Heart left ventricle (tissue), 16 donors: ENCODE measurements at regions not wholly inside any gene's neighbourhood (a gene's known extent, or its start where the extent isn't known, plus 50 kb on each side); places are given as distances from the start of the nearest gene placed in this dataset.

Experiments
- ATAC-seq, 4 donors: fragments of 200-7000 bp; cut with Tn5 transposase; one replicate each; pipeline ENCODE4 v1.9.1; 2020 to 2022; ENCODE audit warnings: moderate library complexity in 4 of 4, mild to moderate bottlenecking in 3 of 4, moderate number of reproducible peaks in 1 of 4
- DNase-seq, 5 donors: peaks; one replicate each; pipeline ENCODE4 v3.0.0-alpha.2; 2020
- H3K27ac ChIP-seq, 12 donors: fragments of 200-600 bp; sonication (generic) in 4 of 12; one replicate each; pipeline versions ENCODE4 v1.5.0 to v1.8.0; 2016 to 2022; ENCODE audit warnings: mild to moderate bottlenecking in 2 of 12
- H3K27me3 ChIP-seq, 9 donors: fragments of 200-600 bp; sonication (generic) in 2 of 9; one replicate each; pipeline versions ENCODE4 v1.5.1 to v1.8.0; 2016 to 2022; ENCODE audit warnings: mild to moderate bottlenecking in 3 of 9
- H3K36me3 ChIP-seq, 9 donors: fragments of 200-600 bp; sonication (generic) in 2 of 9; one replicate each; pipeline versions ENCODE4 v1.5.0 to v1.8.0; 2018 to 2022; ENCODE audit warnings: mild to moderate bottlenecking in 2 of 9
- H3K4me1 ChIP-seq, 12 donors: fragments of 200-600 bp; sonication (generic) in 4 of 12; one replicate each; pipeline versions ENCODE4 v1.5.0 to v1.8.0; 2016 to 2022; ENCODE audit warnings: mild to moderate bottlenecking in 3 of 12
- H3K4me3 ChIP-seq, 12 donors: fragments of 200-600 bp; sonication (generic) in 4 of 12; one replicate each; pipeline versions ENCODE4 v1.5.0 to v1.8.0; 2017 to 2022; ENCODE audit warnings: mild to moderate bottlenecking in 9 of 12, moderate library complexity in 4 of 12
- H3K9me3 ChIP-seq, 12 donors: fragments of 200-600 bp; sonication (generic) in 4 of 12; one replicate each; pipeline versions ENCODE4 v1.5.0 to v1.8.0; 2016 to 2022; ENCODE audit warnings: mild to moderate bottlenecking in 1 of 12
- POLR2A ChIP-seq, 2 donors: fragments of 450-650 bp; IDR thresholded peaks; one replicate each; pipeline ENCODE4 v1.6.1; 2017; ENCODE audit warnings: antibody characterized with exemption in 2 of 2, mild to moderate bottlenecking in 2 of 2, moderate library complexity in 2 of 2
- WGBS, 4 donors: extraction: QIAGEN DNeasy Blood & Tissue Kit in 2 of 4; methylation state at CpG; one replicate each; pipeline versions ENCODE4 v1.1.5 to v1.1.7; 2013 to 2018; 5-methylcytosine and 5-hydroxymethylcytosine counted together
- intact Hi-C, 10 donors: fragments of 100-400 bp; cut with DNase I; formaldehyde crosslinking; loops; one replicate each; pipeline versions ENCODE4 v1.11.1 to v1.14.2; 2022
- TF ChIP-seq, protein P1 (sequence below), 12 donors: fragments of 200-600 bp; sonication (generic) in 4 of 12; IDR thresholded peaks; one replicate each; pipeline versions ENCODE4 v1.5.0 to v1.8.0; 2018 to 2022; ENCODE audit warnings: antibody characterized with exemption in 12 of 12, mild to moderate bottlenecking in 5 of 12
- donor health status: ischemic (EF 13 %, LVEDD 7.1; RV severe dilation, severe dysfunction).
- donor health status: healthy with polysubstance abuse.
- donor health status: DM: no; HTN: yes; CAD: no.
- donor health status: DM: no; HTN: no; CAD: no.
- donor health status: ischemic (EF 25% LVEDD 6.9; RV normal size, moderate dysfunction).
- donor health status: ischemic (EF 25% LVEDD 5.7; RV mildly dilated, moderate dysfunction).
- donor health status: healthy.
- donor health status: DM: yes; HTN: yes; CAD: no.
- donor health status: ischemic (EF 35%, LVEDD 5.7; RV mildly dilated, moderate dysfunction).
- donor health status: nonischemic (EF 11% LVEDD 7.7; RV severe dilation, severe dysfunction).
- donor health status: DM: yes; HTN: yes; CAD: no.
- donor health status: PGD.
- donor health status: ischemic (EF 29% LVEDD 5.4; RV normal size, mild dysfunction).
- donor health status: nonischemic (EF 23%, LVEDD 6.1; RV moderate dilation, normal function).

DNA sequence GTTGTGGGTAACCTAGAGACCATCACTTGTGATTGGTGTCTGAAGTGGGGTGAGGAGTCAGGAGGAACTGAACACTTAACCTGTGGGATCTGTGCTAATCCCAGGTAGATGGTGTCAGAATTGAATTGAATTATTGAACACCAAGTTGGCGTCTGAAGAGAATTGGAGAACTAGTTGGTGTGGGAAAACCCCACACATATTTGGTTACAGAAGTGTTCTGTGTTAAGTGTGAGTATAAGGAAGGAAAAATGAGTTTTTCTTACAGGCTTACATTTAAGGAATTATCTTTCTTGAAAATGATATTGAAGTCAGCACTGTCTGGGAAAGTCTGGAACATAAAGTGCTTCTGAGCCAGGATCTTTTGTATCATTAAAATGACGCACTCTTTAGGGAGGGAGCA, 182.9 kb upstream of the ECI2 start:
- Histone ChIP-seq H3K9me3 (peaks cover 0 to 13% (median 0%) of the 10 kb centered on the region in 12 donors), H3K36me3 (no peaks in the 10 kb centered on the region), H3K27me3 (no peaks in the 10 kb centered on the region), H3K4me3 (no peak overlapping the region), H3K4me1 (peaks cover 0 to 68% (median 40%) of the 10 kb centered on the region in 12 donors), H3K27ac (peak overlapping the region in 3 of 12 donors; percentile 79 to 86 (median 84))
- no peak for ATAC-seq
- intact Hi-C loops, result loop anchor here in 7 of 10 donors (5.0 to 10.0 kb wide), 5 partner anchors 456 to 709 kb away; partner anchors contain the start of gene CDYL (in 2 of the 7)
- TF ChIP-seq, protein P1, sequence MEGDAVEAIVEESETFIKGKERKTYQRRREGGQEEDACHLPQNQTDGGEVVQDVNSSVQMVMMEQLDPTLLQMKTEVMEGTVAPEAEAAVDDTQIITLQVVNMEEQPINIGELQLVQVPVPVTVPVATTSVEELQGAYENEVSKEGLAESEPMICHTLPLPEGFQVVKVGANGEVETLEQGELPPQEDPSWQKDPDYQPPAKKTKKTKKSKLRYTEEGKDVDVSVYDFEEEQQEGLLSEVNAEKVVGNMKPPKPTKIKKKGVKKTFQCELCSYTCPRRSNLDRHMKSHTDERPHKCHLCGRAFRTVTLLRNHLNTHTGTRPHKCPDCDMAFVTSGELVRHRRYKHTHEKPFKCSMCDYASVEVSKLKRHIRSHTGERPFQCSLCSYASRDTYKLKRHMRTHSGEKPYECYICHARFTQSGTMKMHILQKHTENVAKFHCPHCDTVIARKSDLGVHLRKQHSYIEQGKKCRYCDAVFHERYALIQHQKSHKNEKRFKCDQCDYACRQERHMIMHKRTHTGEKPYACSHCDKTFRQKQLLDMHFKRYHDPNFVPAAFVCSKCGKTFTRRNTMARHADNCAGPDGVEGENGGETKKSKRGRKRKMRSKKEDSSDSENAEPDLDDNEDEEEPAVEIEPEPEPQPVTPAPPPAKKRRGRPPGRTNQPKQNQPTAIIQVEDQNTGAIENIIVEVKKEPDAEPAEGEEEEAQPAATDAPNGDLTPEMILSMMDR (IDR thresholded peaks at IDR 0.05), result no peak
- no peak for TF ChIP-seq POLR2A (IDR thresholded peaks at IDR 0.05)
- WGBS, 4 donors, result 66 to 95% (median 92%) methylated on average over 2 of the region's 2 CpGs
- DNase-seq, result no peak

DNA sequence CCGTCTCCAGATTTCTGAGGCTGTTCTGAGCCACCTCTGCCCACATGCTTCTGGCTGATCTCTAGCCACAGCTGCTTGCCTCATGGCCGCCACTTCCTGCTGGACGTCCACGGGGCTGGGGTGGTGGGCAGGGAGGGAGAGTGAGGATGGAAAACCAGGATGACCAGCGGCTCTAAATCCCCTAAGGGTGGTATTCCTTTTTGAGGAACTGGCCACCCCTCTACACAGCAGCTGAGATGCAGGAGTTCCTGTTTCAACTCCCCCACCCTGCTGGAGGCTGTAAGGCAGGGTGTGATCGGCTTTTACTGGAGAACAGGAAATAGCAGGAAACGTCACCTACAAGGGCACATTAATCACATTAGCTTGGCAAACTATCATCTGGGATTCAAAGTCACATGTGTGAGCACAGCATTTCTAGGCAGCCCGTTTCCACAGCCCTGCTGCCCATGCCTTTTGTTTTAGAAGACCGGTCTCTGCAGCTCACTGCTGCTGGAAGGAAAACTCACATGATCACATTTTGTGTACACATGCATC, 181.6 kb upstream of the ECI2 start:
- Histone ChIP-seq H3K9me3 (peaks cover 0 to 27% (median 10%) of the 10 kb centered on the region in 12 donors), H3K27ac (peak overlapping the region; percentile 37 to 86 (median 75)), H3K4me3 (peak overlapping the region in 1 of 12 donors; percentile 6), H3K4me1 (peaks cover 0 to 63% (median 43%) of the 10 kb centered on the region in 12 donors), H3K36me3 (no peaks in the 10 kb centered on the region), H3K27me3 (no peaks in the 10 kb centered on the region)
- WGBS, 4 donors, result 30 to 38% (median 35%) methylated on average over 9 of the region's 9 CpGs
- ATAC-seq (peak; percentile 81 to 93 (median 88)), DNase-seq (peak in 4 of 5 donors; percentile 65 to 70 (median 68))
- TF ChIP-seq, protein P1 (IDR thresholded peaks at IDR 0.05), result peak in 1 of 12 donors; percentile 7
- peak in 1 of 2 donors; percentile 19 for TF ChIP-seq POLR2A (IDR thresholded peaks at IDR 0.05)
- intact Hi-C loops, result loop anchor here in 7 of 10 donors (2.0 to 10.0 kb wide), 6 partner anchors 34 to 710 kb away; partner anchors contain the start of gene CDYL (in 2 of the 7)

GRCh38 chr6:4314201-4314707, 178.9 kb upstream of the ECI2 start:
- no peak for ATAC-seq
- intact Hi-C loops, result loop anchor here in 8 of 10 donors (5.0 to 10.0 kb wide), 5 partner anchors 461 to 718 kb away; partner anchors contain the start of gene CDYL (in 1 of the 8)
- Histone ChIP-seq H3K4me1 (peaks cover 0 to 40% (median 23%) of the 10 kb centered on the region in 12 donors), H3K4me3 (no peak overlapping the region), H3K27ac (no peak overlapping the region), H3K36me3 (no peaks in the 10 kb centered on the region), H3K9me3 (peaks cover 0 to 47% (median 20%) of the 10 kb centered on the region in 12 donors), H3K27me3 (no peaks in the 10 kb centered on the region)
- 49 to 50% (median 50%) methylated on average over 2 of the region's 2 CpGs for WGBS, 4 donors
- DNase-seq, result no peak
- TF ChIP-seq POLR2A (IDR thresholded peaks at IDR 0.05), result no peak
- TF ChIP-seq, protein P1 (IDR thresholded peaks at IDR 0.05), result no peak

- TF ChIP-seq, protein P1 (IDR thresholded peaks at IDR 0.05), result peak in 11 of 12 donors; percentile 12 to 60 (median 50)
- TF ChIP-seq POLR2A (IDR thresholded peaks at IDR 0.05), result no peak
- Histone ChIP-seq H3K4me1 (peaks cover 0 to 29% (median 20%) of the 10 kb centered on the region in 12 donors), H3K27ac (peak overlapping the region in 9 of 12 donors; percentile 8 to 73 (median 39)), H3K27me3 (no peaks in the 10 kb centered on the region), H3K9me3 (peaks cover 0 to 47% (median 20%) of the 10 kb centered on the region in 12 donors), H3K4me3 (no peak overlapping the region), H3K36me3 (no peaks in the 10 kb centered on the region)
- ATAC-seq, result peak; percentile 33 to 75 (median 56)
- DNase-seq, result peak in 3 of 5 donors; percentile 40 to 69 (median 44)
- intact Hi-C loops, result loop anchor here in 9 of 10 donors (1.0 to 10.0 kb wide), 7 partner anchors 462 to 719 kb away; partner anchors contain the start of gene CDYL (in 1 of the 9)
- WGBS, 4 donors, result 12 to 19% (median 16%) methylated on average over 2 of the region's 2 CpGs
These were observed 177.8 kb upstream of the ECI2 start for GRCh38 chr6:4313044-4313686.
